Dendritic cell treated with granulocyte-macrophage colony-stimulating factor and Interleukin-4, amounts not matched to agents 40 ng/mL and 50 ng/mL, for 4 days (primary cell): ENCODE measurements at regions not wholly inside any gene's neighbourhood (a gene's known extent, or its start where the extent isn't known, plus 50 kb on each side); places are given as distances from the start of the nearest gene placed in this dataset.

Source experiments
- H3K27ac Mint-ChIP-seq: one replicate; pipeline ENCODE4 v1.8.0; 2022; ENCODE audit warnings: mild to moderate bottlenecking, mixed read lengths
- H3K27me3 Mint-ChIP-seq: one replicate; pipeline ENCODE4 v1.8.0; 2022; ENCODE audit warnings: mild to moderate bottlenecking, mixed read lengths
- H3K36me3 Mint-ChIP-seq: one replicate; pipeline ENCODE4 v1.8.0; 2022; ENCODE audit warnings: low read depth, mixed read lengths
- H3K4me1 Mint-ChIP-seq: one replicate; pipeline ENCODE4 v1.8.0; 2022; ENCODE audit warnings: low read depth, mixed read lengths
- H3K4me3 Mint-ChIP-seq: one replicate; pipeline ENCODE4 v1.8.0; 2022; ENCODE audit warnings: mild to moderate bottlenecking, moderate library complexity, mixed read lengths
- H3K9me3 Mint-ChIP-seq: one replicate; pipeline ENCODE4 v1.8.0; 2022; ENCODE audit warnings: mixed read lengths
- intact Hi-C: fragments of 100-400 bp; cut with micrococcal nuclease; formaldehyde crosslinking; loops from one replicate; pipeline ENCODE4 v1.15.0; 2022

GRCh38 chr2:55109219-55109891 is 59.1 kb upstream of the RTN4 start:
- intact Hi-C loops: no loop called here
- H3K27ac Mint-ChIP-seq: peak overlapping the region; percentile 45

GRCh38 chr2:55108456-55109160 is 58.4 kb upstream of the RTN4 start:
- Mint-ChIP-seq H3K27ac (no peak overlapping the region), H3K27me3 (no peaks in the 10 kb centered on the region), H3K9me3 (no peaks in the 10 kb centered on the region), H3K4me1 (peaks cover 46% of the 10 kb centered on the region), H3K4me3 (no peak overlapping the region), H3K36me3 (no peaks in the 10 kb centered on the region)
- intact Hi-C loops: no loop called here

More at GRCh38 chr2:55109219-55109891, 59.1 kb upstream of the RTN4 start:
- no peak overlapping the region for H3K4me3 Mint-ChIP-seq
- no peaks in the 10 kb centered on the region for H3K36me3 Mint-ChIP-seq
- H3K27me3 Mint-ChIP-seq: no peaks in the 10 kb centered on the region
- H3K9me3 Mint-ChIP-seq: no peaks in the 10 kb centered on the region
- H3K4me1 Mint-ChIP-seq: peaks cover 49% of the 10 kb centered on the region

- intact Hi-C loops: no loop called here
- Mint-ChIP-seq H3K27ac (no peak overlapping the region), H3K9me3 (no peaks in the 10 kb centered on the region), H3K27me3 (no peaks in the 10 kb centered on the region), H3K36me3 (no peaks in the 10 kb centered on the region), H3K4me3 (no peak overlapping the region), H3K4me1 (peaks cover 43% of the 10 kb centered on the region)
These were observed 57.2 kb upstream of the RTN4 start for GRCh38 chr2:55107436-55107835.

- intact Hi-C loops: no loop called here
- Mint-ChIP-seq H3K27me3 (no peaks in the 10 kb centered on the region), H3K36me3 (no peaks in the 10 kb centered on the region), H3K9me3 (no peaks in the 10 kb centered on the region), H3K4me3 (no peak overlapping the region), H3K4me1 (peaks cover 30% of the 10 kb centered on the region), H3K27ac (no peak overlapping the region)
These were observed 55.9 kb upstream of the RTN4 start for GRCh38 chr2:55106148-55106547.

GRCh38 chr2:55105456-55105855 is 55.2 kb upstream of the RTN4 start:
- Mint-ChIP-seq H3K4me3 (no peak overlapping the region), H3K36me3 (no peaks in the 10 kb centered on the region), H3K9me3 (no peaks in the 10 kb centered on the region), H3K27ac (no peak overlapping the region), H3K27me3 (no peaks in the 10 kb centered on the region), H3K4me1 (peaks cover 31% of the 10 kb centered on the region)
- intact Hi-C loops: no loop called here

- Mint-ChIP-seq H3K4me1 (peaks cover 35% of the 10 kb centered on the region), H3K27ac (no peak overlapping the region)
These were observed 52.8 kb upstream of the RTN4 start for GRCh38 chr2:55103046-55103445.

GRCh38 chr2:55102056-55102812 is 52.0 kb upstream of the RTN4 start:
- no peaks in the 10 kb centered on the region for H3K9me3 Mint-ChIP-seq
- no peaks in the 10 kb centered on the region for H3K36me3 Mint-ChIP-seq
- no peak overlapping the region for H3K4me3 Mint-ChIP-seq
- H3K27me3 Mint-ChIP-seq: no peaks in the 10 kb centered on the region
- peaks cover 35% of the 10 kb centered on the region for H3K4me1 Mint-ChIP-seq
- intact Hi-C loops: no loop called here
- no peak overlapping the region for H3K27ac Mint-ChIP-seq

More at GRCh38 chr2:55103046-55103445, 52.8 kb upstream of the RTN4 start:
- intact Hi-C loops: no loop called here
- H3K27me3 Mint-ChIP-seq: no peaks in the 10 kb centered on the region
- no peaks in the 10 kb centered on the region for H3K9me3 Mint-ChIP-seq
- no peaks in the 10 kb centered on the region for H3K36me3 Mint-ChIP-seq
- no peak overlapping the region for H3K4me3 Mint-ChIP-seq

GRCh38 chr2:55101466-55101865 is 51.2 kb upstream of the RTN4 start:
- H3K9me3 Mint-ChIP-seq: no peaks in the 10 kb centered on the region
- H3K36me3 Mint-ChIP-seq: no peaks in the 10 kb centered on the region
- intact Hi-C loops: no loop called here
- H3K4me1 Mint-ChIP-seq: peaks cover 35% of the 10 kb centered on the region
- no peak overlapping the region for H3K27ac Mint-ChIP-seq
- H3K27me3 Mint-ChIP-seq: no peaks in the 10 kb centered on the region
- H3K4me3 Mint-ChIP-seq: no peak overlapping the region

GRCh38 chr2:55099878-55100820 is 49.9 kb upstream of the RTN4 start:
- no peaks in the 10 kb centered on the region for H3K36me3 Mint-ChIP-seq
- H3K27ac Mint-ChIP-seq: peak overlapping the region; percentile 61
- no peaks in the 10 kb centered on the region for H3K9me3 Mint-ChIP-seq
- intact Hi-C loops: no loop called here
- peaks cover 31% of the 10 kb centered on the region for H3K4me1 Mint-ChIP-seq
- H3K27me3 Mint-ChIP-seq: no peaks in the 10 kb centered on the region
- H3K4me3 Mint-ChIP-seq: no peak overlapping the region
